ENCODE measurements at regions not wholly inside any gene's neighbourhood (a gene's known extent, or its start where the extent isn't known, plus 50 kb on each side); places are given as distances from the start of the nearest gene placed in this dataset.
"Not testable (repeated sequence)": the region's sequence is repeated elsewhere in the genome, so short reads cannot be mapped to it uniquely, and the experiment has no call there.

DNA sequence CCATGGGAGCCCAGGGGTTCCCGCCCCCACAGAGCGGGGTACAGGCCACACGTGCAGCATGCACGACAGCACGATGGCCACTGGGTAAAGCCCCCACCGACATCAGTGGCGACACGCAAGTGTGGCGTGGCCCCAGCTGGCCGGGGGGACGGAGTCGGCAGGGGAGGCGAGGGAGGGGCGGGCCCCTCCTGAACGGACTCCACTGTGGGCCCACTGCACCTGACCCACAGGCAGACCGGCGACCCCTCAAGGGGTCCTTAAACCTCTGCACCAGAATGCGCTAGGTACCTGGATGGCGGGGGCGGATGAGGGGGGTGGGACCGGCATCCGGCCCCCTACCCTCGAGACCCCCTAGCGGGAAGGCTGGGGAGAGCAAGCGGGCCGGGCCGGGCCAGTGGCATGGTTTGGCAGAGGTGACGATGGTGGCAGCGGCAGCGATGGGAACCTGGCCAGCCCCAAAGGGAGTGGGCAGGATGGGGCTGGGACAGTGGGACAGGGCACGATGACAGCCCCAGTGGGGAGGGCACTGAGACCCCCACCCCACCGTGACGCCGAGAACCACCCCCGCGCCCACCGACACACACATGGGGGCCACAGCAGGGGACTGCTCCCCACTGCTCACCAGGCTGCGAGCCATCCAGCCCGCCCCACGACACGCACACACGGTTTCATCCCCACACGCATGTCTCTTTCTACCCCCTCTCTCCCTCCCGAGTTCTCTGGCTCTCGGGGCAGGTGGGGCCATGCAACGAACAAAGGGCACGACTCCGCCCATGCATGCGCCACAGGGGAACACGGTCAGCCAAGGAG lies 91.9 kb upstream of the ANKRD30BL start:
- peaks cover 6 to 9% of the 10 kb centered on the region in 2 donors for H3K27me3 Mint-ChIP-seq (ENCODE audit: low read depth in 2 of 2)
- Histone ChIP-seq H3K36me3 (ENCODE audit: control insufficient read depth, insufficient read depth, low read length) (no peaks in the 10 kb centered on the region), H3K9me3 (ENCODE audit: control insufficient read depth, insufficient read depth, low read length) (peaks cover 7% of the 10 kb centered on the region), H3K4me3 (ENCODE audit: low read length) (no peak overlapping the region), H3K27ac (ENCODE audit: low read length) (no peak overlapping the region), H3K27me3 (ENCODE audit: control insufficient read depth, insufficient read depth, low read length) (peaks cover 6% of the 10 kb centered on the region), H3K4me1 (ENCODE audit: control insufficient read depth, insufficient read depth, low read length) (no peaks in the 10 kb centered on the region)
- peaks cover 2 to 5% of the 10 kb centered on the region in 2 donors for H3K9me3 Mint-ChIP-seq
- ATAC-seq, result no peak
- H3K36me3 Mint-ChIP-seq, result peaks cover 8% of the 10 kb centered on the region
- DNase-seq, result no peak
- no peak overlapping the region for H3K27ac Mint-ChIP-seq
- H3K4me1 Mint-ChIP-seq, result no peaks in the 10 kb centered on the region
- TF ChIP-seq, protein P1, sequence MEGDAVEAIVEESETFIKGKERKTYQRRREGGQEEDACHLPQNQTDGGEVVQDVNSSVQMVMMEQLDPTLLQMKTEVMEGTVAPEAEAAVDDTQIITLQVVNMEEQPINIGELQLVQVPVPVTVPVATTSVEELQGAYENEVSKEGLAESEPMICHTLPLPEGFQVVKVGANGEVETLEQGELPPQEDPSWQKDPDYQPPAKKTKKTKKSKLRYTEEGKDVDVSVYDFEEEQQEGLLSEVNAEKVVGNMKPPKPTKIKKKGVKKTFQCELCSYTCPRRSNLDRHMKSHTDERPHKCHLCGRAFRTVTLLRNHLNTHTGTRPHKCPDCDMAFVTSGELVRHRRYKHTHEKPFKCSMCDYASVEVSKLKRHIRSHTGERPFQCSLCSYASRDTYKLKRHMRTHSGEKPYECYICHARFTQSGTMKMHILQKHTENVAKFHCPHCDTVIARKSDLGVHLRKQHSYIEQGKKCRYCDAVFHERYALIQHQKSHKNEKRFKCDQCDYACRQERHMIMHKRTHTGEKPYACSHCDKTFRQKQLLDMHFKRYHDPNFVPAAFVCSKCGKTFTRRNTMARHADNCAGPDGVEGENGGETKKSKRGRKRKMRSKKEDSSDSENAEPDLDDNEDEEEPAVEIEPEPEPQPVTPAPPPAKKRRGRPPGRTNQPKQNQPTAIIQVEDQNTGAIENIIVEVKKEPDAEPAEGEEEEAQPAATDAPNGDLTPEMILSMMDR (IDR thresholded peaks at IDR 0.05), result no peak
- WGBS (ENCODE audit: insufficient coverage), result 96% methylated on average over 50 of the region's 50 CpGs
- H3K4me3 Mint-ChIP-seq, result no peak overlapping the region
- intact Hi-C loops (cut with micrococcal nuclease), result no loop called here

DNA sequence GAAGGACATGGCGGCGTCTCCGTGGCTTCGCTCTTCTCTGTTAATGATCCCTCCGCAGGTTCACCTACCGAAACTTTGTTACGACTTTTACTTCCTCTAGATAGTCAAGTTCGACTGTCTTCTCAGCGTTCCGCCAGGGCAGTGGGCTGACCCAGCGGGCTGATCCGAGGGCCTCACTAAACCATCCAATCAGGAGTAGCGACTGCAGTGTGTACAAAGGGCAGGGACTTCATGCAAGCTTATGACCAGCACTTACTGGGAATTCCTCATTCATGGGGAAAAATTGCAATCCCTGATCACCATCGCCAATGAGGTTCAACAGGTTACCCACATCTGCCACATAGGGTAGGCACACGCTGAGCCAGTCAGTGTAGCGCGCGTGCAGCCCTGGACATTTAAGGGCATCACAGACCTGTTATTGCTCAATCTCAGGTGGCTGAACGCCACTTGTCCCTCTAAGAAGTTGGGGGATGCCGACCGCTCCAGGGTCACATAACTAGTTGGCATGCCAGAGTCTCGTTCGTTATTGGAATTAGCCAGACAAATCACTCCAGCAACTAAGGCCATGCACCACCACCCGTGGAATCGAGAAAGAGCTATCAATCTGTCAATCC lies 92.7 kb upstream of the ANKRD30BL start:
- H3K27me3 Mint-ChIP-seq (ENCODE audit: low read depth in 2 of 2); H3K9me3 Mint-ChIP-seq; H3K4me1 Mint-ChIP-seq; ATAC-seq; DNase-seq; H3K4me3 Mint-ChIP-seq; intact Hi-C loops (cut with micrococcal nuclease); H3K36me3 Mint-ChIP-seq; H3K9me3 ChIP-seq (ENCODE audit: control insufficient read depth, insufficient read depth, low read length); H3K27me3 ChIP-seq (ENCODE audit: control insufficient read depth, insufficient read depth, low read length); H3K4me1 ChIP-seq (ENCODE audit: control insufficient read depth, insufficient read depth, low read length); H3K4me3 ChIP-seq (ENCODE audit: low read length); H3K27ac Mint-ChIP-seq; H3K36me3 ChIP-seq (ENCODE audit: control insufficient read depth, insufficient read depth, low read length); H3K27ac ChIP-seq (ENCODE audit: low read length): not testable (repeated sequence)
- 95% methylated on average over 25 of the region's 25 CpGs for WGBS (ENCODE audit: insufficient coverage)

DNA sequence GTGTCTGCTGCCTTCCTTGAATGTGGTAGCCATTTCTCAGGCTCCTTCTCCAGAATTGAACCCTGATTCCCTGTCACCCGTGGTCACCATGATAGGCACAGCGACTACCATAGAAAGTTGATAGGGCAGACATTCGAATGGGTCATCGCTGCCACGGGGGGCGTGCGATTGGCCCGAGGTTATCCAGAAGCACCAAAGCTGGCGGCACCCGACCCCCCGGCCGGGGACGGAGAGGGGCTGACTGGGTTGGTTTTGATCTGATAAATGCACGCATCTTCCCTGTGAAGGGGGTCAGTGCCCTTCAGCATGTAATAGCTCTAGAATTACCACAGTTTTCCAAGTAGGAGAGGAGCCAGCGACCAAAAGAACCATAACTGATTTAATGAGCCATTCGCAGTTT lies 94.0 kb upstream of the ANKRD30BL start:
- Mint-ChIP-seq H3K27me3 (ENCODE audit: low read depth in 2 of 2) (peaks cover 6 to 9% of the 10 kb centered on the region in 2 donors), H3K9me3 (peaks cover 2 to 8% of the 10 kb centered on the region in 2 donors), H3K4me3 (no peak overlapping the region), H3K27ac (no peak overlapping the region), H3K4me1 (no peaks in the 10 kb centered on the region), H3K36me3 (peaks cover 8% of the 10 kb centered on the region)
- WGBS (ENCODE audit: insufficient coverage), result 92% methylated on average over 16 of the region's 16 CpGs
- Histone ChIP-seq H3K27me3 (ENCODE audit: control insufficient read depth, insufficient read depth, low read length) (peaks cover 6% of the 10 kb centered on the region), H3K4me3 (ENCODE audit: low read length) (no peak overlapping the region), H3K27ac (ENCODE audit: low read length) (no peak overlapping the region), H3K36me3 (ENCODE audit: control insufficient read depth, insufficient read depth, low read length) (no peaks in the 10 kb centered on the region), H3K9me3 (ENCODE audit: control insufficient read depth, insufficient read depth, low read length) (peaks cover 7% of the 10 kb centered on the region), H3K4me1 (ENCODE audit: control insufficient read depth, insufficient read depth, low read length) (no peaks in the 10 kb centered on the region)
- intact Hi-C loops (cut with micrococcal nuclease), result no loop called here
- TF ChIP-seq, protein P1 (IDR thresholded peaks at IDR 0.05), result no peak
- DNase-seq, result no peak
- no peak for ATAC-seq

DNA sequence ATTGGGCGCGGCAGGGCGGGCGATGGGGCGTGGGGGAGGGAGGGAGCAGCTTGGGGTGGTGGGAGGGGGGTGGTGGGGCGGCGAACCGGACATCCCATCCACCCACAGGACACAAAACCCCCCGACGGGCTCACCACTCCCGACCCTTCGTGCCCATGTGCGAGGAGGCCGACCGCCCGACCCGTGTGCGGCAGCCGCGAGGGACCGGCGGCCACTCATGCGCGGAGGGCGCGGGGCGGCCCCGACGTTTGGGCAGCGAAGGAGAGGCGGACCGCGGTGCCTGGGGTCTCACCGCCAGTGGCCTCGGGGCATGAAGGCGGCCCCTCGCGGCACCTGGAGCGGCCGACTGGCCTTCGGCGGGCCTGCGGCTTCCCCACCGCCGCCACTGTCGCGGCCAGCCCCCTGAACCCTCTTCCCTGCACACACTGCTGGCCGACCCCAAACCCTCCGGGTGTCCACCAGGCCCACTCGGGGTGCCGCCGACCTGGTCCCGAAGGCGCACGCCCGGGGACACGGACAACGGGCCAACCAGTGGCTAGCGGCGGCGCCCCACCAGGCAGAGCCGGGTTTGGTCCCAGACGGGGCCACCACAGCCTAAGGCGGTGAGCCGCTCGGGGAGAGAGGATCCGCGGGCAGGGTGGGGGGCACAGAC lies 94.6 kb upstream of the ANKRD30BL start:
- no peak for ATAC-seq
- 21% methylated on average over 60 of the region's 68 CpGs for WGBS (ENCODE audit: insufficient coverage)
- no peak overlapping the region for H3K4me3 Mint-ChIP-seq
- H3K27ac ChIP-seq (ENCODE audit: low read length), result no peak overlapping the region
- peaks cover 7% of the 10 kb centered on the region for H3K9me3 ChIP-seq (ENCODE audit: control insufficient read depth, insufficient read depth, low read length)
- DNase-seq, result no peak
- H3K27me3 ChIP-seq (ENCODE audit: control insufficient read depth, insufficient read depth, low read length), result peaks cover 6% of the 10 kb centered on the region
- no peaks in the 10 kb centered on the region for H3K36me3 ChIP-seq (ENCODE audit: control insufficient read depth, insufficient read depth, low read length)
- intact Hi-C loops (cut with micrococcal nuclease), result no loop called here
- H3K36me3 Mint-ChIP-seq, result peaks cover 8% of the 10 kb centered on the region
- H3K4me3 ChIP-seq (ENCODE audit: low read length), result no peak overlapping the region
- H3K4me1 Mint-ChIP-seq, result no peaks in the 10 kb centered on the region
- H3K27me3 Mint-ChIP-seq (ENCODE audit: low read depth in 2 of 2), result peaks cover 6 to 9% of the 10 kb centered on the region in 2 donors
- no peak overlapping the region for H3K27ac Mint-ChIP-seq
- TF ChIP-seq, protein P1 (IDR thresholded peaks at IDR 0.05), result no peak
- no peaks in the 10 kb centered on the region for H3K4me1 ChIP-seq (ENCODE audit: control insufficient read depth, insufficient read depth, low read length)
- peaks cover 2 to 8% of the 10 kb centered on the region in 2 donors for H3K9me3 Mint-ChIP-seq

DNA sequence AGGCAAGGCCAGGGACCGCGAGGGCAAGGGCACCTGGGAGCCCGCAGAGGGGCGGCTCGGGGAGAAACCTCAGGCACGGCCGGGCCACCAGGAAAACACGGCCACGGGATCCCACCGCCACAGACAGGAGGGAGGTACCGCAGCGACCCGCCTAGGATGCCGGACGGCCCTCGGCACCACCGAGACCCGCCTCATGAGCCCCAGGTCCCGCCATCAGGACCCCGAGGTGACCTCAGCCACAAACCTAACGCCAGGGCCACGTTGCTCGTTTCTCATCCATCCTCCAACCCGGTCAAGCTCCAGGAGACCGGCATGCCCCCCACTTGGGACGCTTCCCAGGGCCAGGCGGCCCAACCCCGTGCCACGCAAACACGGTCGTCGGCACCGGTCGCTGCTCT lies 95.2 kb upstream of the ANKRD30BL start:
- ATAC-seq; H3K9me3 ChIP-seq (ENCODE audit: control insufficient read depth, insufficient read depth, low read length); intact Hi-C loops (cut with micrococcal nuclease); H3K27me3 Mint-ChIP-seq (ENCODE audit: low read depth in 2 of 2); H3K4me3 ChIP-seq (ENCODE audit: low read length); H3K36me3 Mint-ChIP-seq; H3K9me3 Mint-ChIP-seq; H3K27ac ChIP-seq (ENCODE audit: low read length); H3K36me3 ChIP-seq (ENCODE audit: control insufficient read depth, insufficient read depth, low read length); H3K4me3 Mint-ChIP-seq; H3K27ac Mint-ChIP-seq; H3K4me1 ChIP-seq (ENCODE audit: control insufficient read depth, insufficient read depth, low read length); H3K27me3 ChIP-seq (ENCODE audit: control insufficient read depth, insufficient read depth, low read length); H3K4me1 Mint-ChIP-seq; DNase-seq: not testable (repeated sequence)
- WGBS (ENCODE audit: insufficient coverage), result 10% methylated on average over 34 of the region's 34 CpGs

Measured in natural killer cell (primary cell).